GM20000 (cell line): ENCODE measurements at regions not wholly inside any gene's neighbourhood (a gene's known extent, or its start where the extent isn't known, plus 50 kb on each side); places are given as distances from the start of the nearest gene placed in this dataset.
"Not testable (repeated sequence)": the region's sequence is repeated elsewhere in the genome, so short reads cannot be mapped to it uniquely, and the experiment has no call there.

Source experiments
- DNase-seq: peaks from one replicate; pipeline ENCODE4 v3.0.0; 2012; ENCODE audit warnings: low spot score
- TF ChIP-seq, protein P1 (sequence below): IDR thresholded peaks from 2 replicates; pipeline ENCODE4 v1.5.1; 2012; ENCODE audit warnings: mild to moderate bottlenecking, control low read depth; ENCODE audit errors: extremely low read depth, missing control alignments

DNA sequence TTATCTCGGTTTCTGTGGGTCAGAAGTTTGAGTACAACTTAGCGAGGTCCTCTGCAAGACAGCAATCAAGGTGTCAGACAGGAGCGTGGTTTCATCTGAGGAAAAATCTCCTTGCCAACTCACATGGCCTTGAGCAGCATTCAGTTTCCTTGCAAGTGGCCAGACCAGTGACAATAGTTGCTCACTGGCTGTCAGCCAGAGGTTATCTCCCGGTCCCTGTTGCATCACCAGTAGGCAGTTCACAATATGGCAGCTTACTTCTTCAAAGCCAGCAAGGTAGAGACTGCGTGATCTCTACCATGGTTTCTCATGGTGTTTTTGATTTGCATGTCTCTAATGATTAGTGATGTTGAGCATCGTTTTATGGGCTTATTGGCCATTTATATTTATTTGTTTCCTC, 143.8 kb upstream of the DAAM1 start:
- TF ChIP-seq, protein P1, sequence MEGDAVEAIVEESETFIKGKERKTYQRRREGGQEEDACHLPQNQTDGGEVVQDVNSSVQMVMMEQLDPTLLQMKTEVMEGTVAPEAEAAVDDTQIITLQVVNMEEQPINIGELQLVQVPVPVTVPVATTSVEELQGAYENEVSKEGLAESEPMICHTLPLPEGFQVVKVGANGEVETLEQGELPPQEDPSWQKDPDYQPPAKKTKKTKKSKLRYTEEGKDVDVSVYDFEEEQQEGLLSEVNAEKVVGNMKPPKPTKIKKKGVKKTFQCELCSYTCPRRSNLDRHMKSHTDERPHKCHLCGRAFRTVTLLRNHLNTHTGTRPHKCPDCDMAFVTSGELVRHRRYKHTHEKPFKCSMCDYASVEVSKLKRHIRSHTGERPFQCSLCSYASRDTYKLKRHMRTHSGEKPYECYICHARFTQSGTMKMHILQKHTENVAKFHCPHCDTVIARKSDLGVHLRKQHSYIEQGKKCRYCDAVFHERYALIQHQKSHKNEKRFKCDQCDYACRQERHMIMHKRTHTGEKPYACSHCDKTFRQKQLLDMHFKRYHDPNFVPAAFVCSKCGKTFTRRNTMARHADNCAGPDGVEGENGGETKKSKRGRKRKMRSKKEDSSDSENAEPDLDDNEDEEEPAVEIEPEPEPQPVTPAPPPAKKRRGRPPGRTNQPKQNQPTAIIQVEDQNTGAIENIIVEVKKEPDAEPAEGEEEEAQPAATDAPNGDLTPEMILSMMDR = no peak
- DNase-seq = no peak

DNA sequence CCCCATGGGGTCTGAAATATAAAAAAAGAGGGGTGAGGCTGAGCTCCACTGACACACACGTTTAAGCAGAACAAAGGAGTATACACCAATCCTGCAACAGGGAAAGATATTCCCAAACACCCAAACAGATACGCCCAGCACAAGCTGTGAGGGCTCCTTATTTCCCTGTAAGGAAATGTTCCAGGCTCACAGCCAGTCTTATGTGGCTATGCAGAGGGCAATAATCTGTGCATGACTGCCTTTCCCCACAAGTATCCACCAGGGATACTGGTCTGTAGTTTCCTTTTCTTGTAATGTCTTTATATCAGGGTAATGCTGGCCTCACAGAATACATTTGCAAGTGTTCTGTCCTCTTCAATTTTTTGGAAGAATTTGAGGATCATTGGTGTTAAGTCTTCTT, 141.7 kb upstream of the DAAM1 start:
- TF ChIP-seq, protein P1 = no peak
- no peak for DNase-seq

DNA sequence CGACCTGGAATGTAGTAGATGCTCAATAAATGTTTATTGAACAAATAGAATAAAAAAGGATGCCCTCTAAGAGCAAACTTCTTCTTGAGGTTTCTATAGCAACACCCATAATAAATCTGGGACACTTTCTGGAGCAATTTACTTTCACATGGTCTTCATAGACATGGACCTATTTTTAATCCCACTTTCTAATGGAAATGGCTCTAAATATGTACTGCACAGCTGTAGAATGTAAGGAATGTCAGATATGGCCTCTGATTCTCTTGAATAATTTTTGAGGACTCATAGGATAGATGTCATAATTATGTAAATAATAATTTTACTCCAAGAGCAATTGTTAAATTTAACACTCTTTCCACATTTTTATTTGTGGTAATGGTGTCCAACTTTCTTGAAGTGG, 133.5 kb upstream of the DAAM1 start:
- TF ChIP-seq, protein P1 = no peak
- DNase-seq = no peak

DNA sequence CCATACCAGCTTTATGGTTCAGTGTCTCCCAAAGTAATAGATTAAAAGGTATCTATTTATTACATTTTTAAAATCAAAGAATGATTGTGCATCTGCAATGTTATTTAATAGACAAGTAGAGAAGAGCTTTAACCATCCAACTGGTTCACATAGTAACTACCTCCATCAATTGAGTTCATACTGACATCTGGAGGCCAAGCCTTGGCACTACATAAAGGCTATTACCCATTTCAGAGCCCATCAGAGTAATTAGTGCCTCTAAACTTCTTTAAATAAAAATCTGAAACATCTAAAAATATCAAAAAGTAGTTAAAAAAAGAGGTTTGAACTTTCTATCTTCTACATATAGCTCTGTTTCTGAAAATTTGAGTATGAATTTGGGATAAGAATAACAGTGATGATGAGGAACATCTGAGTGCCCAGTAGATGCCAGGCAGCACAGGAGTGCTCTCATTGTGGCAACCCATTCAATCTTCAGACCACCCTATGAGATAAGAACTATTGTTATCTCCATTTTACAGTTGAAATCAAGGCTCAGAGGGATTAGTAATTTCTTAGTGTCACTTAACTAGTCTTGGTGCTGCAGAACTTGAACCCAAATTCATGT, 132.9 kb upstream of the DAAM1 start:
- peak; percentile 83 for DNase-seq
- TF ChIP-seq, protein P1 = peak; percentile 61

DNA sequence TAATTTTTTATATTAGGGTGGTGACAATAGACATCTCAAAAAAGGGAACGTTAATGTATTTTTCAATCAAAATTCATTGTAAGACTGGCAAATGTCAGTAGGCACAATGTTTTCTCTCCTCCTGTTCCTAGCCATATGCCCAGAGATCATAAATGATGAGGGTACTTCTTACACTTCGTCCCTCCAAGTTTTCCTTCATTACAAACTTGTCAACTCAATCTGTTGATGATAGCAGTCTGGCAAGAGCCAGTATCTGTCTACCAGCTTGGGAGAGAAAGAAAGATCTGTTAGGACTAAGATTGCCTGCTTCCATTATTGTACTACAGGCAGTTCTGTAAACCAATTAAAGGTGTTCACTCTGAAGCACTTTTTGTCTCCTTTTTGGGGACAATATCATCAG, 130.9 kb upstream of the DAAM1 start:
- no peak for DNase-seq
- TF ChIP-seq, protein P1 = no peak

DNA sequence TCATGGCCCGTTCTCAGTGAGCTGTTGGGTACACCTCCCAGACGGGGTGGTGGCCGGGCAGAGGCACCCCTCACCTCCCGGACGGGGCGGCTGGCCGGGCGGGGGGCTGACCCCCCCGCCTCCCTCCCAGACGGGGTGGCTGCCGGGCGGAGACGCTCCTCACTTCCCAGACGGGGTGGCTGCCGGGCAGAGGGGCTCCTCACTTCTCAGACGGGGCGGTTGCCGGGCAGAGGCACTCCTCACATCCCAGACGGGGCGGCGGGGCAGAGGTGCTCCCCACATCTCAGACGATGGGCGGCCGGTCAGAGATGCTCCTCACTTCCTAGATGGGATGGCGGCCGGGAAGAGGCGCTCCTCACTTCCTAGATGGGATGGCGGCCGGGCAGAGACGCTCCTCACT, 129.7 kb upstream of the DAAM1 start:
- DNase-seq = not testable (repeated sequence)

DNA sequence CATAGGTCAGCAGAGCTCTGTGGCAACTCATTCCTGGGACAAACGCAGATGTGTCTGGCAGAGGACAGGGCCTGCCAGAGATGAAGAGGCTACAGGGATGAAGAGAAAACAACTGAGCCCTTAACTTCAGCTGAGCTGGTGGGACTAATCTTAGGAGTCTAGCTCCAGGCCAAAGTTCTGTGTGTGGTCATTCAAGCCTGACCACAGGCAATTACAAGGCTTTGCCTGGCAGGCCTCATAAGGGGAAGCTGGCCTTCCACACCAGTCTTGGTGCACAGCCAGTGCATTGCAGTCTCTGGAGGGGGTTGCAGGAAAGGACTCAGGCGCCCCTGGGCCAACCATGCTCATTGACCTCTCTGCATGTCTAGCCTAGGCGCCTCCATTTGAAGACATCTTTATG, 127.6 kb upstream of the DAAM1 start:
- TF ChIP-seq, protein P1 = no peak
- peak; percentile 20 for DNase-seq

DNA sequence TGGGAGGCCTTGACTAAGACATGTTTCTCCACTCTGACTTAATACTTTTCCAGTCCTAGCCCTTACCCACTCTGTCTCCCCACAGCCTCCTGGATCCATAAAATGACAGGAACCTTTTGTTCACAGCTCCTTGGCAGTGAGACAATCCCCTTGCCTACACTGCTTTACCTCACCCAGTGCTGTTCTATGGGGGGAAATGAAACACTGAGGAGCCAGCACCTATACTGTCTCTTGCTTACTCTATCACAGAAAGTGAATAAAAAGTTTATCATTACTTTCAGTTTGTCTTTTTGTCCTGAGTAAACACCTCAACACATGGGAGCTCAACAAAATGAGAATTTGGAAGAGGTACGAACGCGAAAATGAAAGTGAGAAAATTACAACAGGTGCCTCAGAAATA, 127.2 kb upstream of the DAAM1 start:
- DNase-seq = no peak
- TF ChIP-seq, protein P1 = no peak
